Activated gamma-delta T cell treated with Interleukin-2 at 50 U/mL for 16 hours (primary cell): ENCODE measurements at regions not wholly inside any gene's neighbourhood (a gene's known extent, or its start where the extent isn't known, plus 50 kb on each side); places are given as distances from the start of the nearest gene placed in this dataset.

Experiments used
- DNase-seq: peaks from one replicate; pipeline ENCODE4 v3.0.0-alpha.2; 2020

DNA sequence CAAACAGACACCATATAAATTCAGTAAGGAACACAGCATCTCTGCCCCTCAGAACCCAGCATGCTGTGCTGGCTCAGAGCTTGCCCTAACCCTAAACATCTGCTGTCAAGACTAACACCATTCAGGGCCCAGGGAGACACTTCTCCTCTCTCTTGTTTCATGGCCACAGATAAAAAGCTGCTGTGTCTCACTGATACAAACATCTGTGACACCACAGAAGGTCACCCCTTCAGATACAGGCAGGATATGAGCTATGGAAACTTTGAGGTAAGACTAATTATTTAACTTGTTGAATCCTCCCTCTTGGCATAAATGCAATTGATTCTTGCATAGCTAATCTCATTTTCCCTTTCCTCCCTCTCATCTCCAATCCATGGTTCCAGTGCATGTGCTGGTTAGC lies 61.6 kb upstream of the GPR12 start:
- no peak for DNase-seq

DNA sequence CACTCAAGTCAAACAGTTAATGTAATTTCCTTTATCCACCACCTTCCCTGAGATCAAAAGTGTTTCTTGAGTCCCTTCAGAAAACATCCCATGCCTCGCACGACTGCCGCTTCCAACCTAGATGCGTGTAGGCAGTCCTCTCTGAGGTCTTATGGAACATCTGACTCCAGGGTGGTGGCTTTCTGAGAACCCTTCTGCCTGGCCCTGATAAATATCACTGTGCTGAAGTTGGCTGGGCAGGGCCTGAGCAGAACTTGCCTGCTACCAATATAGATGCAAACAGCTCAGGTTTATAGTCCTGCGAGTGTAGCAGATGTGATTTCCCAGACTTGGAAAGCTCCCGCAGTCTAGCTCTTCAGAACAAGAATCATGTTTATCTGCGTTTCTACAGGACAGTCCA lies 61.1 kb upstream of the GPR12 start:
- no peak for DNase-seq

DNA sequence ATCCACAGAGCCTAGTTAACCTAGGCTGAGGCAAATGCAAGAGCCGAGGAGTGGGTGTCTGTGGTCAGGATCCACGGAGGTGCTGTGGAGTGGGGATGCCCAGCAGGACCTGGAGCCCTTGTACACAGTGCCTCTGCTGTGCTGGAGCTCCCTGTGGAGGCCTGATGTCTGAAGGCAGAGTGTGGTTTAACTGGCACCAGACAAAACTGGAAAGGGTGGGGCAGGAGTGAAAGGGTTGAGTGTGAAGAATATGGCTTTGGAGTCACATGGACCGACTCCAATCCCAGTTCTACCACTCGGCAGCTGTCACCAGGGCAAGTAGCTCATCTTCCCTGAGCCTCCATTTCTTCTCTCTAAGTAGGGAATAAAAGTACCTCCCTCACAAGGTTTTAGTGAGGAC lies 60.3 kb upstream of the GPR12 start:
- DNase-seq, result no peak

DNA sequence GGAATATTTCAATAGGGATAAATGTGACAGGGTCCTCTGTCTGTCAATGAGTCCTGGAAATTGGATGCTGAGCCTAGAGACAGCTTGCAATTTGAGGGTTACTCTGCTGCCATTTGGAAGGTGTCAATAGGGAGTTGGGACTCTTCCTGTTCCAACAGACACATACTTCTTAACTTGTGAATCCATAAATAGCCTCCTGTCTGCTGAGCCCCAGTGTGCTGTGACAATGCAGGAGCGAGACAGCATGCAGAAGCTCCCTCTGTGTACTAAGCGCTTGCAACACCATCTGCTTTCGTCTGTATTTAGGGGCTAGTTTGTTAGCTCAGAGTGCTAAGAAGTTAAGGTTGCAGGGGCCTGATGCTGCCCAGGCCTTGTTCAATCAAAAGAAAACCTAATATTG lies 58.5 kb upstream of the GPR12 start:
- no peak for DNase-seq

DNA sequence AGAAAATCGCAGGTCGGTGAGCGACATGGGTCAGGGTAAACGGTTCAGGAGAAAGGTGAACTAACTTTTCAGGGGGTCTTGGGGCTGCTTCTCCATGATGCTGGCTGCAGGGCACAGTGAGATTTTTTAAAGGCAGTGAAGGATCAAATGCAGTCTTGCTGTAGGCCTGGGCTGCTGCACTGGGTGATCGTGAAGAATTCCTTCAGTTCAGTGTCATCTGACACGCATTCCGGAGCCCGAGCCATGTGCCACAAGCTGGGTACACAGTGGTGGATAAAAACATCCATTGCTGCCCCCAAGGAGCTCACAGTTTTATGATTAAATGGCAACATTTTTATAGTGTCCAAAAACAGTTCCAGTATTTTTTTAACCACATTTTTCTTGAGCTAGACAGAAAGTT lies 56.3 kb upstream of the GPR12 start:
- DNase-seq, result no peak

DNA sequence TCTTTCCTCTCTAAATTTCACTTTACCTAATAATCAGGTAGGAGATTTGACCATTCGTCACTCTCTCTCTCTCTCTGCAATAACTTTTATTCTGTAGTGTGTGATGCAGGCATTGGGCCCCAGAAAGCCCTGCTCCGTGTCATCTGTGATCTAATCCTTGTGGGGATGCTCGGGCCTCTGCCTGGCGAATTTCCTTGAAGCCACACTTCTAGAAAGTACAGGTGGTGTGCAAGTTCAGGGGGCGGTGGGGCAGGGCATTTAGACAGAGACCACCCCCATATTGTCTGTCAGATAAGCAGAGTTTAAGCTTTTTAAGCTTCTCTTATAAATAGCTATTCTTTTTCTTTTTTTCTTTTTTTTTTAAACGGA lies 53.4 kb upstream of the GPR12 start:
- no peak for DNase-seq

DNA sequence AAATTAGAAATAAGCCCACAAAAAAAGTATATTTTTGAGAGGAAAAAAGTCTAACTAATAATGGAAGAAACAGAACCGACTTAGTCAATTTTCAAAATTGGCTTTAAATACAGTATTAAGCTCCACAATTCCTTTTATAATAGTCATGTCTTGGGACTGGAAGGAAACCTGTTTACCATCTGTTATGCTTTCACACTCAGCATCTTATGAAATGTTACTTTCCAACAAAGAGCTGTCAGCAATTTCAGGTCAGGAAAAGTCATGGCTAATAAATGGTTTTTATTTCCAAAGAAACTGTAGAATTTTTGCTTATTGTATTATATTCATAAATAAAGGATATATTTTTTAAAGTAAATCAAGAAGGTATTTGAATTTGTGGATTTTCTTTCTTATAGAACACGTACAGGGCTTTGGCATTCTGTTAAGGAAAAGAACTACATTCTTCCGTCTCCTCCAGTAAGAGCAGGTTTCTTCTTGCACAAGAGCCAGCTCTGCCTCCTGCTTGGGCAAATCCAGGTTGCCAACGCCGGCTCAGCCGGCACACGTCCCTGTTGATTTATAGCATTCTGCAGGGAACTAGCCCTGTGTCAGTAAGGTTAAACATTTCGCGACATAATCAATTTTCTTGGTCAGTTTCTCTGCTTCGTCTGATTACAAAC lies 52.9 kb upstream of the GPR12 start:
- no peak for DNase-seq

DNA sequence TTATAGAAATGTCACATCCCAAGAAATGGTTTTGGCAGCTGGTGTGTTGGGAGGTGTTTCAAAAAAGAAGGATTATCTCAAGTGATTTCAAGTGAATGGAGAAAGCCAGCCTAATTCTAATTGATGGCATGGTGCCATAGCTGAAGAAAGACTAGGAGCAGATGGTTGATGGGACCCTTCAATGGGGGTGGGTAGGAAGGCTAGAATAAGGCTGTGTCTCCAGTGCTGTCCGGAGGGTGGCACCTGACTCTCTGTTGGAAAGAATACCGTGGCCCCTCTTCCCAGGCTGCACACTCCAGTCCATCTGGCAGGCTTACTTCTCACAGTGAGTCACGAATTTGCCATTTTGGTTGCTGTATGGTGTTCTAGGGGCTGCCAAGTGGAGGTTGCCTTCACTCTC lies 51.0 kb upstream of the GPR12 start:
- DNase-seq, result no peak
